ENCODE measurements at regions not wholly inside any gene's neighbourhood (a gene's known extent, or its start where the extent isn't known, plus 50 kb on each side); places are given as distances from the start of the nearest gene placed in this dataset.

DNA sequence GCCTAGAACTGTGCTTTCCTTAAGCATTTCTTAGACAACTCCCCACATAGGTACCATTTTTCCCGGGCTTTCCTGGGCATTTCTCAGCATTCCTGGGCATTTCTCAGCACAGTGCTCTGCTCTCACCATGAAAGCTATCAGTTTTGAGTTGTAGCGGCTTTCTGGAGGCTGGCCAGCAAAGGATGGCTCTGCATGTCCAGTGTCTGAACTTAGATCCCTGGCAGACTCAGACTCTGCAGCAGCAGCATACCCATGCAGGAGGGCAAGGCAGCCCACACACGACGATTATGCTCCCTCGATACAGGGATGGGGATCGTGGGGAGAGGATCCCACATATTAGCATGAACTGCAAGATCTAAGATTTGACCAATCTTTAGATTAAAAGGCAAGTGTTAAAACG, 248.9 kb upstream of the MKI67 start:
- no peak for DNase-seq (ENCODE audit: low spot score)

DNA sequence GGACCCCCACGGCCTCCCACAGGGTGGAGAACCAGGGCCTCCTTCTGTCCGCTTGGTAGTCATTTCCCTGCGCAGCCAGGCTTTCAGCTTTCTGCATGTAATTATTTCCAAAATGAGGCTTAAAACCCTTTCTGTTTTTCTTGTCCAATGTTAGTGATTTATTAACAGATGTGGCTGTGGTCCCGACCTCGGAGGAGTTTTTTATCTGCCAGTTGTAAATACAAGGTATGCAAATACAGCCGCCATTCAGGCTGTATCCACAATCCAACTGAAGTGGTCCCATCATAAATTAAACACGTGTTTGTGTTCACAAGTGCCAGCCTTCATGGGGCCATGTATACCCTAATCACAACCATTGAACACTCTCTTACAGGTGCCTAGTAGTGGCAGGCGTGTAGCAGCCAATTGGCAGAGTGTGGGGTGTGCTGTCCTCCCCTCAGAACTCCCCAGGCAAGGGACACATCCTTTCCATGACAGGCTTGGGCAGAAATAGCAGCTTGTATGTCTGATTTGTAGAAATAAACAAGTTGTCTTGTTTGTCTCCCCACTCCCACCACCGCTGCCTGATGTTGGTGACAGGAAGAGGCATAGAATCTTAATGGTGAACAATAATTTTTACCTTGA, 251.3 kb upstream of the MKI67 start:
- no peak for DNase-seq (ENCODE audit: low spot score)

DNA sequence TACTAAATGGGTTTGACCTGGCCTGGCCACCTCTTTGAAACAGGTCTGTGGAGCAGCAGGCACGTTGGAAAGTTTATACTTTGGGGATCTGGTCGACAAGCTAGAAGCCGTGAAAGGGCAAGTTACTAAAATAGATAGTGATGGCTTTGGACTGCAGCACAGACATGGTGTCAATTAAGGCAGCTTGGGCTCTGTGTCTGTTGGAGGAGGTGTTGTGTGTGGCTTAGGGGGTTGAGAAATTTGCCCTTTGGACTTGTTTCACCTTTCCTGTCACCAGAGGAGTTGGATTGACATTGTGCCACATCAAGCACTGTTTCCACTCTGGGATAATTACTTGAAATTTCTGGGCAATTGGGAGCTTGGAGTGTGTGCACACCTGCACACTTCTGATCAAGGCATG, 251.8 kb upstream of the MKI67 start:
- DNase-seq (ENCODE audit: low spot score), result no peak

DNA sequence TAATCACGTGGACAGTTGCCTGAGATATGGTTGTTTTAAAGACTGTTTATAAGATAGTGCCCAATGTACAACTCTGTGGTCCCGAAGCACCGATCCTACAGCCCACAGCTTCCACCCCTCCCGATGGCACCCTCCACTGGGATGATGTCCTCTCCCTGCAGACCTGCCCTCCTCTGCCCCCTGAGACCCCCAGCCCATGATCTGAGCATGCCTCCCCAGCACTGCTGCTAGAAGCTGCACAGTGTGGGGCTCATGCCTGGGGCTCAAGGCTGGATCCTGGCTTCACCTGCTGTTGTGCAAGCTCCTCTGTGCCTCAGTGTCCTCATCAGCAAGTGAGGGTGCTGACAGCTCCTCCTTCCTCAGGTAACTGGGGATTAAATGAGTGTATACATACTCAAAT, 254.7 kb upstream of the MKI67 start:
- no peak for DNase-seq (ENCODE audit: low spot score)

- DNase-seq (ENCODE audit: low spot score), result no peak
Observed at GRCh38 chr10:128382225-128382624, 256.0 kb upstream of the MKI67 start.

DNA sequence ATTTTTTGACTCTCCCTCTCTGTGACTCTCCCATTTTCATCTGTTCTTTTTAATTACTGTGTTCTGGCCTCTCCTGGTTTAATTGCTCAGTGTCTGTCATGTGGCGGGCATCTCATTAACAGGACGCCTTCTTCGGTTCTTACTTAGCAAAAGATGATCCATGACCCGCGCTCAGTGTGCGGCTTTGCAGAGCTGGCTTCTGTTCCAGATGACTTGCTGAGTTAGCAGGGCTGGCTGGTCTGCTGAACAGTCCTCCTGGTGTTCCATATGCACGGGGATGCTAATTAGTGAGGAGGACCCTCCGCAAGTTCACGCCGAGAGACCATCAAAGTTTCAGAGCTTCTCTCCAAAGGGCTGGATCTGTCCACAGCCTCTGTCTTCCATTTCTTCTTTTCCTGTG, 258.6 kb upstream of the MKI67 start:
- no peak for DNase-seq (ENCODE audit: low spot score)

DNA sequence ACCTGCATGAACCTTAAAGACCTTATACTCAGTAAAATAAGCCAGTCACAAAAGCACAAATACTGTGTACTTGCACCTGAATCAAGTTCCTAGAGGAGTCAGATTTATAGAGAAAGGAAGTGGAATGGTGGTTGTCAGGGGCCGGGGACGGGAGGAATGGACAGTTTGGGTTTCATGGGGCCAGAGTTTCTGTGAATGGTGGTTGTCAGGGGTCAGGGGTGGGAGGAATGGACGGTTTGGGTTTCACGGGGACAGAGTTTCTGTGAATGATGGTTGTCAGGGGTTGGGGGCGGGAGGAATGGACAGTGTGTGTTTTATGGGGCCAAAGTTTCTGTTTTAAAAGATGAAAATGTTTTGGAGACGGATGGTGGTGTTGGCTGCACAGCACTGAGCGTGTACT, 260.0 kb upstream of the MKI67 start:
- DNase-seq (ENCODE audit: low spot score), result no peak

GRCh38 chr10:128386816-128387604, 260.8 kb upstream of the MKI67 start:
- DNase-seq (ENCODE audit: low spot score), result no peak

DNA sequence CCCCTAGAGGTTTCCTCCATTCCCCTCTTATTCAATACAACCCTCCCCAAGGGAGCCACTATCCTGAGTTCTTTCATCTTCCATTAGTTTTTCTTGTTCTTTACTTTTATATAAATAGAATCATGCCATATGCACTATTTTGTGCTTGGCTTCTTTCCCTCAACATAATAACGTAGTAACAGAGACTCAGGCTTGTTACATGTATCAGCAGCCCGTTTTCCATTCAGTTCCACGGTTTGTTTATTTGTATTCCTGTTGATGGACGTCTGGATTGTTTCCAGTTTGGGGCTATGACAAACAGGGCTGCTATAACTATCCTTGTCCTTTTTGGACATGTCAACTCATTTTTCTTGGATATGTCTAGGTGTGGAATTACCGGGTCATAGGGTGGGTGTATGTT, 264.4 kb upstream of the MKI67 start:
- DNase-seq (ENCODE audit: low spot score), result no peak

- DNase-seq (ENCODE audit: low spot score), result no peak
Observed at GRCh38 chr10:128393546-128393945, 267.3 kb upstream of the MKI67 start.

- no peak for DNase-seq (ENCODE audit: low spot score)
Observed at GRCh38 chr10:128398118-128398517, 271.9 kb upstream of the MKI67 start.

GRCh38 chr10:128398999-128399398, 272.8 kb upstream of the MKI67 start:
- no peak for DNase-seq (ENCODE audit: low spot score)

DNA sequence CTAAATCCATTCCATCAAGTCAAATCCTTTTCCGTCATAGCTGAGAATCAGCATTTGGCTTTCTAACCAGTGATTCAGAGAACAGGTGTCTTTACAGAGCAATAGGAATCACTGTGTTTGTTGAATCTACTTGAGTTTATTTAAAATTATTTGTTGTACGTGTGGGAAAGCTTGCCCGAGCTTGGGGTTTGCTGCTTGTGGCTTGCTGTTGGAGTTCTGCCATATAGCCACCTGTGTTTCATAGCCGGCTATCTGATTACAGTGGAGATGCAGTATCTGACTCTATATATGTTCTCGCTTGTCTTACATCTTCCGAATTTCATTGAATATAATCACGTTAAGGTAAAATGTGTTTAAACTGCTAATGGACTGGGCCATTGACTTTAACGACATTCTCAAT, 274.3 kb upstream of the MKI67 start:
- no peak for DNase-seq (ENCODE audit: low spot score)

DNA sequence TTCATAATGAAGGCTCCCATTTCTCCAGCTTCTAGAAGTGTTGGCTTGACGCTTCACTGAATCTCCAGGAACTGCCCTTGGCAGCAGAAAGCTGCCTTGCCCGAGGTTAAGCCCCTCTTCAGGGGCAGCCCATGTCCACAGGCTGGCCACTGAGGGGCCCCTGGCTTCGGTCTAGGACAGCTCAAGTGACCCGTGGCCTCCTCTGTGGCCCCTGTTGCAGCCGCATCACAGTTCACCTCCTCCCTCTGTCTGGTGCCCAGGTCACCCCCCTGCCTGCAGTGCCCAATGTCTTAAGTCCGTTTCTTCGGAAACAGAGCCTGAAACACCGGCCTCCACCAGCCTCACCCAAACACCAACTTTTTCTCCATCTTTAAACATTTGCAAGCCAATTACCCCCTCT, 279.2 kb upstream of the MKI67 start:
- DNase-seq (ENCODE audit: low spot score), result no peak

- DNase-seq (ENCODE audit: low spot score), result no peak
Observed at GRCh38 chr10:128411643-128412042, 285.4 kb upstream of the MKI67 start.

DNA sequence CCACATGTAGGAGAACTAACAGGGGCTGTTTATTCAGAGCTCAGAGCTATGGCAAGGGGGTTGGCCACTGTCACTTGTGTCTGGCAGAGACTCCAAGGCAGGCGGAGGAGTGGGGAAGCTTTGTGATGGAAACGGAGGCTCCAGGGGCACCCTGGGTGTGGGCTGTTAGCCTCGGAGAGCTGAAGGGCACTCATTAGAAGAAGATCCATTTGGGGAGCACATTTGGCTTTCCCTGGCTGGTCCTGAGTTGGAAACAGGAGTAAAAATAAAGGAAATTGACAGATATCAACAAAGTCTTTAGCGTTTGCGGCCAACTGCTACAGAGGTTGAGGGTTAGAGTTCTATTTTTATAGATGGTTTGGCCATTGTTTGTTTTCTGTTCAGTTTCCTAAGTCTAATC, 288.3 kb upstream of the MKI67 start:
- no peak for DNase-seq (ENCODE audit: low spot score)

DNA sequence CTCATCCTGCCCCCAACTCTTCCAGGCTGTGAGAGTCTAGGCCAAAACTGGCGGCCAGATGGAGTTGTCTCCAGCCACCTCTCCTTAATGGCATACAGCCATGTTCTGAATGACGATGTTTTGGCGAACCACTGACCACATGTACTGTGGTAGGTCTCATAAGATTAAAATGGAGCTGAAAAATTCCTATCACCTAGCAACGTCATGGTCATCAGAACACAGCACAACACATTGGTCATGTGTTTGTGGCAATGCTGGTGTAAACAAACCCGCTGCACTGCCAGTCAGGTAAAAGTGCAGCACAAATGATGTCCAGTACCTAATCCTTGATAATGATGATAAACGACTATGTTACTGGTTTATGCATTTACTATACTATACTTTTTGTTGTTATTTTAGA, 290.0 kb upstream of the MKI67 start:
- DNase-seq (ENCODE audit: low spot score), result no peak

- no peak for DNase-seq (ENCODE audit: low spot score)
Observed at GRCh38 chr10:128417826-128418225, 291.6 kb upstream of the MKI67 start.

GRCh38 chr10:128418819-128419218, 292.6 kb upstream of the MKI67 start:
- no peak for DNase-seq (ENCODE audit: low spot score)

GRCh38 chr10:128419466-128420019, 293.3 kb upstream of the MKI67 start:
- no peak for DNase-seq (ENCODE audit: low spot score)

- no peak for DNase-seq (ENCODE audit: low spot score)
Observed at GRCh38 chr10:128420623-128421022, 294.4 kb upstream of the MKI67 start.

DNA sequence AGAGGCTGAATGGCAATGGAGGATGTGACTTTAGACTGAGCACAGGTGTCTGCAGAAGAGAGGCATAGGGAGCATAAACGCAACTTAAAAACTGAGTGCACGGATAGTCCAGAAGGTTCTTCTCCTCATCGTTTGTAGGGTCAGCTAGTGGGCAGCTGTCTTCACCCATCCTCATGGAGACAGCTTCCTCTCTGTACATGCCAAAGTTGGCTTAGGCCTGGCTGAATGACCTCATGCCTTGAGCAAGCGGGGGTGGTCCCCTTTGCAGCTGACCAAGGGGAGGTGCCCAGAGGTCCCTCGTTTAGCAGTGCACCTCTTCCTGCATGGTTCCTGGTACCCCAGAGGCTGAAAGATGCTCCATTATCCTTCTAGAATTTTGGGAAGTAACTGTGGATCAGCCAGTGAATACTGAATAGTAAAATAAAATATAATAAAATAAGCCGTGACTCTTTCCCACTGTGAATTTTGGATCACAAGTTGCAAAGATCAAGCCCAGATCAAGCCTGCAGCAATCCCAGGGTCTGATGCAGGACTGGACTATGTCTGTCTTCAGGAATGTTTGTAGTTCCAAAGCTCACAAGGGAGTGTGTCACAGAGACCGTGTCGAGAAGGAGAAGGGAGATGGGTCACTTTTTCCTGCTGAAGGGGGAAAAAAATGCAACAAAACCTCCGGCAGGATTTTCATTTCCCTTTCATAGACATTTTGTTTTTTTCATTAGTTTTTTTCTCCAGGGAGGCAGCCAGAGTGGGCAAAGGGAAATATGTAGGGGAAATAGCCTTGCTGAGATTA, 295.3 kb upstream of the MKI67 start:
- DNase-seq (ENCODE audit: low spot score), result no peak

GRCh38 chr10:128422190-128422589, 296.0 kb upstream of the MKI67 start:
- DNase-seq (ENCODE audit: low spot score), result no peak
